ENCODE measurements at regions not wholly inside any gene's neighbourhood (a gene's known extent, or its start where the extent isn't known, plus 50 kb on each side); places are given as distances from the start of the nearest gene placed in this dataset.

GRCh38 chr3:36192901-36193300 is 187.4 kb upstream of the STAC start:
- no peak for DNase-seq (ENCODE audit: low read depth in 2 of 2)

DNA sequence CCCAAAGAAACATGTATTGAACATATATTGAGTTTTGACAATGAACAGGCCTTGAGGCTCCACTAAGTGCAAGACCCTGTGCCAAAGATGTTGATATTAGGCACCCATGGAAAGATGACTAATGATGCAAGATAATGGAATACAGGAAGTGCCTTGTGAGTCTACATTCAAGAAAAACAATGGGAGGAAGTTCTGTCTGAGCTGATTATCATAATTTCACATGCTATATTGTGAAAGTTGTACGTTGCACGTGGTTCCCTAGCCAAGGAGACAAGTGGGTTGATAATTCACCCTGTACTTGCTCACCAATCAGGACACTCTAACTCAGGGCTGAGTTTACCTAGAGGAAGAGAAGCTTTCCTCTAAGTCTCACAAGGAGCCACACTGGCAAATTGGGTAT is 186.9 kb upstream of the STAC start:
- DNase-seq (ENCODE audit: low read depth in 2 of 2) = no peak

GRCh38 chr3:36196058-36196457 is 184.2 kb upstream of the STAC start:
- DNase-seq (ENCODE audit: low read depth in 2 of 2) = no peak

- DNase-seq (ENCODE audit: low read depth in 2 of 2) = no peak
Observed at GRCh38 chr3:36197151-36197550, 183.2 kb upstream of the STAC start.

- no peak for DNase-seq (ENCODE audit: low read depth in 2 of 2)
Observed at GRCh38 chr3:36201546-36201945, 178.8 kb upstream of the STAC start.

GRCh38 chr3:36206956-36207580 is 173.2 kb upstream of the STAC start:
- DNase-seq (ENCODE audit: low read depth in 2 of 2) = no peak

- no peak for DNase-seq (ENCODE audit: low read depth in 2 of 2)
Observed at GRCh38 chr3:36210840-36211651, 169.3 kb upstream of the STAC start.

- DNase-seq (ENCODE audit: low read depth in 2 of 2) = no peak
Observed at GRCh38 chr3:36211652-36211999, 168.7 kb upstream of the STAC start.

GRCh38 chr3:36212251-36212650 is 168.1 kb upstream of the STAC start:
- DNase-seq (ENCODE audit: low read depth in 2 of 2) = no peak

DNA sequence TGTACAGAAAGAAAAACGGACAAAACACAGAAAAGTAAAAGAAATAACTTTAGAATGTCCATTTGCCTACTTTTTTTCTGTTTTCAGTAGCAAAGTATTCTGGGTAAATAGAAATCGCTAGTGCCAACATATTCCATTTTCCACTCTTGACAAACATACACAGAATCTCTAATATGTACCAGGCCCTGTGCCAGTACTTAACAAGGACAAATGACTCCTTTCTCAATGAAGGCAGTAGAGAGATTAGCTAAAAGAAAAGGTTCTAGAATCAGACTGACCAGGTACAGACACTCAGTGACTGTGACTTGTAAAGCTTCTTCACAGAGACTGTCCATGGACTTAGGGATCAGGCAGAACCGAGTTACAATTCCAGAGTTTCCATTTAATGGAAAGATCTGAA is 165.8 kb upstream of the STAC start:
- no peak for DNase-seq (ENCODE audit: low read depth in 2 of 2)

GRCh38 chr3:36215241-36215640 is 165.1 kb upstream of the STAC start:
- DNase-seq (ENCODE audit: low read depth in 2 of 2) = no peak

DNA sequence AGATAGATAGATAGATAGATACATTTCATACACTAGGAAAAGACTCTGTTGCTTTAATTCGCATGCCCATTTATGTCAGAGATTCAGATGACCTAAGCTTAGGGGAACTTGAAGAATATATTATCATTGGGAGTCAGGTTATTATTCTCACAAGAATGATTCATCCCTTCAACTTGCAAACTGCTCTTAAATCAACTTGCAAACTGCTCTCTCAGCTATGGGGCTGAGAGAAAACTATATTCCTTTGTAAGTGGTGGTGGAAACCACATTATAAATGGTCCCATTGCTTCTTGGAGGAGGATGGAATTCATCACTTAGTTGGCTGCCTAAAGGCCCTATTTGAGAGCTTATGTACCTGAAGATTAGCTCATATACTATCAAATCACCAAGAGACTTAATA is 160.9 kb upstream of the STAC start:
- no peak for DNase-seq (ENCODE audit: low read depth in 2 of 2)

- DNase-seq (ENCODE audit: low read depth in 2 of 2) = no peak
Observed at GRCh38 chr3:36220173-36220572, 160.1 kb upstream of the STAC start.

DNA sequence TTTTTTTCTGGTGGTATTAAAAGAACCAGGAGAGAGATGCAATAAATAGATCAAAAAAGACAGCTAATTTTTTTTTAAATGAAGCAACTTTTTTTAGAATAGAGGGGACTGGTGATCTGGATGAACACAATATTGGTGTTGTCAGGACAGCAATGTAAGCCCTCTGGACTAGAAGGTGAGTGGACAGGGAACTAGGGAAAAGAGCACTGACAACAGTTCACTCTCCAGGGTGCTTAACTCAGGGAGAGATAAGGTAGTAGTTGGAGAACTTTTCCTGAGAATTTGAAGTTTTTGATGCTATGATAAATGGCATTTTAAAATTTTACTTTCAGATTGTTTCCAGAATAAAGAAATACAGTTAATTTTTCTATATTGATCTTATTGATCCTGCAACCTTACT is 158.3 kb upstream of the STAC start:
- DNase-seq (ENCODE audit: low read depth in 2 of 2) = no peak

DNA sequence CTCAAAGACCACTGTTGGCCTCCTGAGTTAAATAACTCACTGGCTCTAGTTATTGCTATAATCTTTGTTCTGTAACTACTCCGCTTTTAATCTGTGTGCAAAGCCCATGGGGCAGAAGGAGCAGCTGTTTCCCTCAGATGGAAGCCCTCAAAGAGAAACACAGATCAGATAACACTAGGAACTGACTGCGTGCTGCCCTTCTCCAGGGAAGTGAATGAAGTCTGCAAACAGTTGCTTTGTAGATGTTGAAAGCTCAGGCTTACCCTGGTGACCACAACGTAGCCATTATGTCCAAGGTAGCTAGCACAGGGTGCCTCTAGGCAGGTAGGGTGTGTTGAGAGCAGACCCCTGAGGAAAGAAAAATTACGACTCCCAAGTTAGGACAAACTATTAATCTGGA is 152.3 kb upstream of the STAC start:
- no peak for DNase-seq (ENCODE audit: low read depth in 2 of 2)

GRCh38 chr3:36229496-36229895 is 150.8 kb upstream of the STAC start:
- no peak for DNase-seq (ENCODE audit: low read depth in 2 of 2)

DNA sequence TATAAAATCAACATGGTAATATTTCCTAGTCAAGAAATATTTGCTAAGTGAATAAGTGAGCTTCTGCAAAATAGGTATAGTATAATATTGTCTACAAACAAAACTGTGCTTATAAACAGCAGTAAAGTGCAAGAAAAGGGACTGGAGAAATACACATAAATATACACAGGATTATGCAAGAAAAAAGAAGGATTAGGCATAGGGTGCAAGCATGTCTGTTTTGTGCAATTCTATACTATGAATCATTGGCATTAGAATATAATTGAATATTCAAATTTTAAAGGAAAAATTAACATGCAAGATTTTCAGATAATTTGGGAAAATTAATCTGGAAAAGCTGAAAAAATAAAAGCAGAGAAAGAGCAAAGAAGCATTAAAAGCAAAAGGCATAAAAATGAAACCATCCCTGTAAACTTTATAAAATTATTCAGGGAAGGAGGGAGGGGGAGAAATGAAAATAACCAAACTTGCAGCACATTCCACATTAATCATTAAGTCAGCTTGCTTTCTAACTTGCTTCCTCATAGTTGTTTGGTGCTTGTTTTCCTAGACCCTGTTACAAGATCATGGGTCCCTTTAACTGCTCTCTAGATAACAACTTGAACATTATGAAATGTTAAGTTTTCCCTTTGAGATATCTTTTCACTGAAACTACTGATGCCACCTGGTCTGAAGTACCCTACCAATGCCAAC is 147.4 kb upstream of the STAC start:
- DNase-seq (ENCODE audit: low read depth in 2 of 2) = no peak

- no peak for DNase-seq (ENCODE audit: low read depth in 2 of 2)
Observed at GRCh38 chr3:36244728-36245127, 135.6 kb upstream of the STAC start.

- no peak for DNase-seq (ENCODE audit: low read depth in 2 of 2)
Observed at GRCh38 chr3:36248374-36248773, 131.9 kb upstream of the STAC start.

DNA sequence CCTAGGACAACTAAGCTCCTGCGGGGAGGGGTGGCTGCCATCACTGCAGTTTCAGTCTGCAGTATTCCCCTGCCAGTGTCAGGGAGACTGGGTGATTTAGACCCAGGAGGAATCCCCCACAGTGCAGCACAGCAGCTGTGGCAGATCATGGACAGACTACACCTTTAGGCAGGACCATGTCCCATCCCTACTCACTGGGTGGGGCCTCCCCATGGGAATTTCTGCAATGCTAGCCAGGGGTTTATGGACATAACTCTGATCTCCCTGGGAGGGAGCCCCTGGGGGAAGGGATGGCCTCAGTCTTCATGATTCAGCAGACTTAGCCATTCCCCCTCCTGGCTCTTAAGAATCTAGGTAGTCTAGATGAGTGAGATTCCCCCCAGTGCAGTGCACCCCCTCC is 130.1 kb upstream of the STAC start:
- no peak for DNase-seq (ENCODE audit: low read depth in 2 of 2)

DNA sequence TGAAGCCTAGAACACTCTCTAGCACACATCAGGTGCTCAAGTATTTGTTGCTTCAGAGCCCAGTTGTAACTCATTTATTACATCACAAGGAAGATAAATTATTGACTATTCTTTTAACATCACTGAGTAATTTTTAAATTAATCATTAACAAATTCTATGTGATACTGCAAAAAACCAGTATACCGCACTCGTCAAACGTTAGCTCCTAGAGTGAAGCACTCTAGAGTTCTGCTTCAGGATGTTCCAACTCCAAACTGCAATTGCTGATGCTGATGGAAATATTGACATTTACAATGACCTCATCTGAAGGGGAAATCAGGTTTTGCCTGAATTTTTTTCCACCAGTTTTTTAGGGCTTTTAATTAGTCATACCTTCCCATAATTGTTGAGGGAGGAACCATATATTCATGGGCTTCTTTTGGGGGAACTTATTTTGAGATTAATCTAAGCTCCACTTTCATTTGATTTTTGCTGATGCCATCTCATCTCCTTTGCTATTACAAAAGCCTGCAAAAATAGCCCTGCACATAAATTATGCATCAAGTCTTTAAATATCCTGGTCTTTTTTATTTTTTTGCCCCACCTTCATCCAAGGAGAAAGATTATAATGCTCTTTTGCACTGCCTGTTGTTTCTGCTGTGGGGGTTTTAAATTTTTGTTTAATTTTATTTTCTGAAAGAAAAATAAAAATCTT is 123.0 kb upstream of the STAC start:
- DNase-seq (ENCODE audit: low read depth in 2 of 2) = no peak

DNA sequence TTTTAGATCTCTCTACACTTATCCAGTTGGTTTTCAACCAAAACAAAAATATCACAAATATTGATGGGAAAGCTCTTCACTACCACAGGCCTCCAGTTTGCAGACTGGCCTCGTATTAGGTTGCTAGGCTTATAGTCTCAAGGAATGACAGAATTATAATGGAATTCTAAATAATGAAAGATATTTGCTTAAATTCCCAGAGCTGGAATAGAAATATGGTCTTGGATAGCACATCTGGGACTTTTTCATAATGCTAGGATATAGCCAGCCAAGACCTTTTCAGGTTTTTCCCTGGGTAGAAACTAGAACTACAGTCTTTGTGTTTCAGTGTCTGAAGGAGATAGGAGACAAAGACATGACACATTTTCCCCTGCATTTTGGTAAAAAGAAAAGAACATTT is 121.9 kb upstream of the STAC start:
- no peak for DNase-seq (ENCODE audit: low read depth in 2 of 2)

GRCh38 chr3:36259580-36259979 is 120.7 kb upstream of the STAC start:
- DNase-seq (ENCODE audit: low read depth in 2 of 2) = no peak
